IMR-90 (cell line): ENCODE measurements at regions not wholly inside any gene's neighbourhood (a gene's known extent, or its start where the extent isn't known, plus 50 kb on each side); places are given as distances from the start of the nearest gene placed in this dataset.

Source experiments
- ATAC-seq: fragments of 200-7000 bp; cut with Tn5 transposase; 2 replicates; pipeline ENCODE4 v1.9.1; 2020; ENCODE audit warnings: low read depth, mild to moderate bottlenecking, moderate library complexity
- BruUV-seq: library from RNA; stranded (reverse); fragments of 400-500 nt; replicated peaks from 2 replicates; lab custom pipeline; 2021; lab: Mats Ljungman, UMichigan
- CTCF ChIA-PET: fragments of 300-600 bp; formaldehyde crosslinking; extraction: SDS; loops from one replicate; lab custom pipeline; 2021; ENCODE audit warnings: antibody characterized with exemption; lab: Yijun Ruan, JAX
- POLR2A ChIA-PET: fragments of 300-600 bp; sonication (Branson Sonifier 250); formaldehyde crosslinking; loops from one replicate; lab custom pipeline; 2022; ENCODE audit warnings: antibody characterized with exemption; ENCODE audit not compliant: unreplicated experiment; lab: Charles Lee
- DNase-seq: peaks from one replicate; pipeline ENCODE4 v3.0.0; 2013
- H2AFZ ChIP-seq: replicated peaks from 2 replicates; pipeline ENCODE3; 2013; ENCODE audit warnings: low read length, mild to moderate bottlenecking; ENCODE audit not compliant: poor library complexity
- H2AK5ac ChIP-seq: 2 replicates; pipeline ENCODE4 v1.6.1; 2013; ENCODE audit warnings: low read depth, low read length, inconsistent platforms
- H2AK9ac ChIP-seq: replicated peaks from 2 replicates; pipeline ENCODE3; 2013; ENCODE audit warnings: mild to moderate bottlenecking, low read depth, low read length, moderate library complexity; ENCODE audit not compliant: poor library complexity
- H2BK120ac ChIP-seq: 2 replicates; pipeline ENCODE4 v1.6.1; 2013; ENCODE audit warnings: low read depth, low read length, inconsistent platforms
- H2BK15ac ChIP-seq: 3 replicates; pipeline ENCODE4 v1.6.1; 2013; ENCODE audit warnings: low read depth, low read length, inconsistent platforms
- H2BK20ac ChIP-seq: 2 replicates; pipeline ENCODE4 v1.6.1; 2013; ENCODE audit warnings: low read depth, mild to moderate bottlenecking, inconsistent platforms, low read length, moderate library complexity
- H2BK5ac ChIP-seq: 2 replicates; pipeline ENCODE4 v1.6.1; 2013; ENCODE audit warnings: mild to moderate bottlenecking, low read depth, low read length, inconsistent platforms; ENCODE audit not compliant: poor library complexity, severe bottlenecking
- H3K14ac ChIP-seq: replicated peaks from 2 replicates; pipeline ENCODE4 v1.6.1; 2013; ENCODE audit warnings: low read depth, low read length, inconsistent platforms
- H3K18ac ChIP-seq: 2 replicates; pipeline ENCODE4 v1.6.1; 2013; ENCODE audit warnings: low read depth, low read length, control low read depth
- H3K23ac ChIP-seq: 2 replicates; pipeline ENCODE4 v1.6.1; 2013; ENCODE audit warnings: low read depth, low read length, inconsistent platforms
- H3K27ac ChIP-seq: 2 replicates; pipeline ENCODE4 v1.5.1; 2013; ENCODE audit warnings: mild to moderate bottlenecking, control low read depth, low read length; ENCODE audit not compliant: insufficient read depth
- H3K27me3 ChIP-seq: 2 replicates; pipeline ENCODE4 v1.6.1; 2013; ENCODE audit warnings: low read length; ENCODE audit not compliant: control insufficient read depth, insufficient read depth
- H3K36me3 ChIP-seq: 2 replicates; pipeline ENCODE4 v1.6.1; 2013; ENCODE audit warnings: low read length, mixed read lengths; ENCODE audit not compliant: control insufficient read depth, insufficient read depth
- H3K4ac ChIP-seq: 2 replicates; pipeline ENCODE4 v1.6.1; 2013; ENCODE audit warnings: low read depth, low read length, inconsistent platforms
- H3K4me1 ChIP-seq: 2 replicates; pipeline ENCODE4 v1.6.1; 2013; ENCODE audit warnings: low read length, mixed read lengths; ENCODE audit not compliant: control insufficient read depth, insufficient read depth
- H3K4me2 ChIP-seq: 2 replicates; pipeline ENCODE4 v1.6.1; 2013; ENCODE audit warnings: low read depth, mild to moderate bottlenecking, control low read depth, low read length, moderate library complexity
- H3K4me3 ChIP-seq: 2 replicates; pipeline ENCODE4 v1.5.1; 2013; ENCODE audit warnings: low read depth, mild to moderate bottlenecking, control low read depth, low read length, moderate library complexity; ENCODE audit not compliant: insufficient read depth
- H3K56ac ChIP-seq: 2 replicates; pipeline ENCODE4 v1.6.1; 2013; ENCODE audit warnings: low read length, inconsistent platforms; ENCODE audit not compliant: insufficient read depth; ENCODE audit errors: extremely low read depth
- H3K79me1 ChIP-seq, 2 experiments: 2 replicates each; pipeline ENCODE4 v1.6.1; 2013; ENCODE audit warnings: low read length in 2 of 2, inconsistent platforms in 1 of 2, low read depth in 1 of 2
- H3K9ac ChIP-seq: 2 replicates; pipeline ENCODE4 v1.6.1; 2013; ENCODE audit warnings: low read depth, low read length, control low read depth
- H3K9me1 ChIP-seq: 2 replicates; pipeline ENCODE4 v1.6.1; 2013; ENCODE audit warnings: low read length, inconsistent platforms; ENCODE audit not compliant: insufficient read depth
- H3K9me3 ChIP-seq: 2 replicates; pipeline ENCODE4 v1.6.1; 2013; ENCODE audit warnings: low read length; ENCODE audit not compliant: control insufficient read depth, insufficient read depth
- H4K20me1 ChIP-seq: 2 replicates; pipeline ENCODE4 v1.6.1; 2013; ENCODE audit warnings: low read length, inconsistent platforms; ENCODE audit not compliant: insufficient read depth
- H4K5ac ChIP-seq: 2 replicates; pipeline ENCODE4 v1.6.1; 2013; ENCODE audit warnings: mild to moderate bottlenecking, low read depth, low read length, control low read depth
- H4K8ac ChIP-seq, 2 experiments: 2 replicates each; pipeline ENCODE4 v1.6.1; 2013; ENCODE audit warnings: low read depth in 2 of 2, low read length in 2 of 2, control low read depth in 1 of 2, inconsistent platforms in 1 of 2
- H4K91ac ChIP-seq: 2 replicates; pipeline ENCODE4 v1.6.1; 2013; ENCODE audit warnings: low read depth, low read length, inconsistent platforms; ENCODE audit not compliant: insufficient read depth
- RFX5 ChIP-seq: IDR thresholded peaks from 2 replicates; pipeline ENCODE4 v1.8.0; 2012; ENCODE audit warnings: low read depth, mild to moderate bottlenecking, low read length, moderate library complexity
- WGBS, 2 experiments: methylation state at CpG; one replicate each; pipeline versions ENCODE4 v1.1.5 to v1.1.7; 2013; ENCODE audit warnings: missing lambda C conversion rate in 2 of 2; ENCODE audit not compliant: insufficient read length in 1 of 2; ENCODE audit errors: extremely low coverage in 2 of 2; 5-methylcytosine and 5-hydroxymethylcytosine counted together
- dilution Hi-C: fragments of 300-500 bp; cut with HindIII; formaldehyde crosslinking; loops from one replicate; pipeline ENCODE4 v1.14.3; 2018; ENCODE audit warnings: low sequenced_read_pairs; ENCODE audit not compliant: unreplicated experiment
- in situ Hi-C: fragments of 300-500 bp; cut with MboI; formaldehyde crosslinking; loops from 3 replicates; pipeline ENCODE4 v1.14.3; 2019; ENCODE audit warnings: low sequenced_read_pairs, inconsistent platforms, mixed read lengths
- intact Hi-C: fragments of 100-400 bp; cut with micrococcal nuclease; formaldehyde crosslinking; loops from 2 replicates; pipeline ENCODE4 v1.10.0; 2022

DNA sequence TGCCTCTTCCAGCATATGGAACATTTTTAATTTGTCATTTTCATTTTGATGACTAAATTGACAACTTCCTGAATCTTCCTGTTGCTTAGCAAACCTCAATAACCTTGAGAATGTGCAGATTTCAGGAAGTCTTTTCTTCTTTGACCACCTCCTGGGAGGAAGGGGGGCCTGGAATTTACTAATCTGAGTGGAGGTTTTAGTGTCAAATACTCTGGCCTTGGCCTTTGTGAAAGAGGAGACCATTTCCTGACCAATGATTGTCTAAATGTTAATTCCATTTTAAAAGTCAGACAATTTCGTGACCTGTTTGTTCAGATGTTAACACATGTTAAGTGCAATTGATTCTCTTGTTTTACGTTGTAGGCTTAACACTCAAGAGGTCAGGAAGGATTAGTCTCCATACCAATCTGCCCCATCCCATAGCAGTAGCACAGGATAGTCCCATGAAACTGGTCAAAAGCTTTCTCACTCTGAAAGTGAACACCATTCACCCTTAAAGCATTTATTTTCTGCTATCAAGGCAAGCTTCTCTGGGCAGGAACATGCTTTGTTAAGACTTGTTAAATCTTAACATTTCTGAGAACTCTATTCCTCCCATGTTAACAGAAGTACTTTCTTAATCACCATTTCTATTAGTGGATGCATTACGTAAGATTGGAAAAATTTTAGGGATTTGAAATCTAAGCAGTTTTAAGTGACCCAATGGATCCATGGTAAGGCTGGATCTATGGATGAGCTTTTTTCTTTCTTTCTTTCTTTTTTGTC is 219.6 kb downstream of the RND3 start:
- Histone ChIP-seq H3K18ac (peak overlapping the region; percentile 88; the same call in 1 of the 2 replicates), H3K4me1 (peaks cover 5% of the 10 kb centered on the region; the same call in 1 of the 2 replicates), H2BK120ac (peak overlapping the region; percentile 42; the same call in 1 of the 2 replicates), H2BK15ac (no peak overlapping the region), H4K91ac (no peak overlapping the region), H3K4ac (peak overlapping the region; percentile 6; the same call in 1 of the 2 replicates), H4K5ac (peak overlapping the region; percentile 59; the same call in 1 of the 2 replicates), H3K27me3 (no peaks in the 10 kb centered on the region), H3K56ac (no peak overlapping the region), H3K9me1 (no peaks in the 10 kb centered on the region), H4K8ac (peak overlapping the region in 1 of 2 experiments; percentile 42; a peak in 1 of 4 replicates), H2AK9ac (no peak overlapping the region), H3K14ac (no peak overlapping the region; the same call in 1 of the 2 replicates), H2BK20ac (peak overlapping the region; percentile 41; the same call in 1 of the 2 replicates), H3K4me3 (no peak overlapping the region), H3K36me3 (no peaks in the 10 kb centered on the region), H3K4me2 (no peak overlapping the region; the same call in 1 of the 2 replicates), H4K20me1 (no peaks in the 10 kb centered on the region), H2AK5ac (no peak overlapping the region), H3K9ac (no peak overlapping the region), H2AFZ (peak overlapping the region; percentile 37), H2BK5ac (peak overlapping the region; percentile 39), H3K23ac (peak overlapping the region; percentile 3; the same call in 1 of the 2 replicates), H3K27ac (no peak overlapping the region), H3K9me3 (no peaks in the 10 kb centered on the region), H3K79me1 (no peaks in the 10 kb centered on the region)
- in situ Hi-C loops, result no loop called here
- no TSS peak for BruUV-seq
- POLR2A ChIA-PET, result no interaction called here
- intact Hi-C loops, result no loop called here
- ATAC-seq (no peak), DNase-seq (peak; percentile 23)
- dilution Hi-C loops, result no loop called here
- no peak for TF ChIP-seq RFX5
- CTCF ChIA-PET, result no interaction called here
- no CpG with 5 or more reads among the region's 3 CpGs for WGBS, 2 experiments
